GM23338 (cell line): ENCODE measurements at regions not wholly inside any gene's neighbourhood (a gene's known extent, or its start where the extent isn't known, plus 50 kb on each side); places are given as distances from the start of the nearest gene placed in this dataset.

Source experiments
- ATAC-seq: fragments of 200-7000 bp; cut with Tn5 transposase; 3 replicates; pipeline ENCODE4 v1.9.1; 2020
- DNase-seq: peaks from one replicate; pipeline ENCODE4 v3.0.0-alpha.2; 2015; ENCODE audit warnings: low spot score
- H2AFZ ChIP-seq: fragments of 200-600 bp; sonication (generic); 2 replicates; pipeline ENCODE4 v1.8.0; 2016; ENCODE audit warnings: antibody characterized with exemption, mild to moderate bottlenecking, moderate library complexity
- H3F3A ChIP-seq: fragments of 200-600 bp; sonication (generic); replicated peaks from 2 replicates; pipeline ENCODE4 v1.8.0; 2017; ENCODE audit warnings: antibody characterized with exemption, mixed run types, low read depth
- H3K27ac ChIP-seq: fragments of 200-600 bp; sonication (generic); 2 replicates; pipeline ENCODE4 v1.6.1; 2016; ENCODE audit warnings: low read depth
- H3K27me3 ChIP-seq: fragments of 200-600 bp; sonication (generic); 2 replicates; pipeline ENCODE4 v1.8.0; 2016; ENCODE audit warnings: mild to moderate bottlenecking, mixed run types, moderate library complexity; ENCODE audit not compliant: insufficient read depth
- H3K36me3 ChIP-seq: fragments of 200-600 bp; sonication (generic); 2 replicates; pipeline ENCODE4 v1.8.0; 2016; ENCODE audit warnings: mild to moderate bottlenecking; ENCODE audit not compliant: insufficient read depth
- H3K4me1 ChIP-seq: fragments of 200-600 bp; sonication (generic); 2 replicates; pipeline ENCODE4 v1.8.0; 2016; ENCODE audit warnings: mild to moderate bottlenecking, moderate library complexity; ENCODE audit not compliant: insufficient read depth
- H3K4me2 ChIP-seq: fragments of 200-600 bp; sonication (generic); 2 replicates; pipeline ENCODE4 v1.7.1; 2017; ENCODE audit warnings: mixed run types
- H3K4me3 ChIP-seq: fragments of 200-600 bp; sonication (generic); 2 replicates; pipeline ENCODE4 v1.6.1; 2016; ENCODE audit warnings: mixed run types
- H3K79me2 ChIP-seq: fragments of 200-600 bp; sonication (generic); replicated peaks from 2 replicates; pipeline ENCODE4 v1.8.0; 2017; ENCODE audit warnings: mild to moderate bottlenecking; ENCODE audit not compliant: insufficient read depth
- H3K9me2 ChIP-seq: fragments of 200-600 bp; sonication (generic); 2 replicates; pipeline ENCODE4 v1.8.0; 2017; ENCODE audit not compliant: insufficient read depth
- H4K20me1 ChIP-seq: fragments of 200-600 bp; sonication (generic); replicated peaks from 2 replicates; pipeline ENCODE4 v1.8.0; 2017; ENCODE audit warnings: mild to moderate bottlenecking; ENCODE audit not compliant: insufficient read depth
- H3K27ac Mint-ChIP-seq: 2 replicates; pipeline ENCODE4 v1.8.0; 2020; ENCODE audit warnings: inconsistent platforms, mild to moderate bottlenecking, moderate library complexity, mixed read lengths
- H3K27me3 Mint-ChIP-seq: 3 replicates; pipeline ENCODE4 v1.8.0; 2022; ENCODE audit warnings: low read depth, mild to moderate bottlenecking, moderate library complexity, mixed read lengths, inconsistent platforms; ENCODE audit not compliant: insufficient read depth, poor library complexity
- H3K36me3 Mint-ChIP-seq: 3 replicates; pipeline ENCODE4 v1.8.0; 2021; ENCODE audit warnings: low read depth, mild to moderate bottlenecking, inconsistent platforms, moderate library complexity, mixed read lengths
- H3K4me1 Mint-ChIP-seq: 3 replicates; pipeline ENCODE4 v1.8.0; 2020; ENCODE audit warnings: mild to moderate bottlenecking, inconsistent platforms, mixed read lengths
- H3K4me3 Mint-ChIP-seq: 3 replicates; pipeline ENCODE4 v1.8.0; 2021; ENCODE audit warnings: moderate library complexity, mild to moderate bottlenecking, inconsistent platforms, mixed read lengths
- H3K9me3 Mint-ChIP-seq: 3 replicates; pipeline ENCODE4 v1.8.0; 2020; ENCODE audit warnings: moderate library complexity, mild to moderate bottlenecking, inconsistent platforms, mixed read lengths
- EZH2 ChIP-seq: fragments of 200-600 bp; sonication (generic); IDR thresholded peaks from one replicate; pipeline ENCODE4 v1.8.0; 2017; ENCODE audit warnings: antibody characterized with exemption, mild to moderate bottlenecking, low read depth; ENCODE audit not compliant: unreplicated experiment
- JUNB ChIP-seq: IDR thresholded peaks from one replicate; pipeline ENCODE4 v1.6.1; 2016; ENCODE audit warnings: antibody characterized with exemption; ENCODE audit not compliant: unreplicated experiment
- POLR2AphosphoS5 ChIP-seq: IDR thresholded peaks from 2 replicates; pipeline ENCODE4 v1.6.1; 2016; ENCODE audit warnings: antibody characterized with exemption, low read depth
- ZNF114 ChIP-seq: fragments of 250-450 bp; sonication (Bioruptor Pico); IDR thresholded peaks from 2 replicates; pipeline ENCODE4 v1.5.0; 2020; ENCODE audit warnings: mild to moderate bottlenecking, moderate library complexity
- ZNF331 ChIP-seq: fragments of 250-450 bp; sonication (Bioruptor Pico); IDR thresholded peaks from 2 replicates; pipeline ENCODE4 v1.5.0; 2020; ENCODE audit warnings: low read depth, mild to moderate bottlenecking, moderate library complexity
- TF ChIP-seq, protein P1 (sequence below): fragments of 250-450 bp; sonication (Bioruptor Pico); IDR thresholded peaks from 2 replicates; pipeline ENCODE4 v1.5.0; 2020; ENCODE audit warnings: mild to moderate bottlenecking, moderate library complexity

DNA sequence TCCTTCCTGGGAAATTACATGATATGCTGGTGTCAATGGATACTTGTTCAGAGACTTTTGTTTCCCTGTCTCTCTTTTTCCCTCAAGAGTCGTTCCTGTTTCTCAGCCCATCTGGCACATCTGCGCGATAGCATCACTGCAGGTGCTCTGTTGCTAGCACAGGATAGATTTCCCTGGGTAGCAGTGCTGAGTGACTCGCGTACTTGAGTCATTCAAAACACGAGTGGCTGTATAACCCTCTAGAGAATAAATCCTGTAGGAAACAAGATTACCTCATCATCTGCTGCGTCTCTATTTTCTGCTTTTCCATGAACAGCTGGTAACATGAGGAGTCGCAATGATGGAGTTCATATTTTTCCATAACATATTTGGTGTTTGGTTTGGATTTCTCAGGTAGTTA is 452.0 kb upstream of the FZD8 start (continued):
- TF ChIP-seq, protein P1, sequence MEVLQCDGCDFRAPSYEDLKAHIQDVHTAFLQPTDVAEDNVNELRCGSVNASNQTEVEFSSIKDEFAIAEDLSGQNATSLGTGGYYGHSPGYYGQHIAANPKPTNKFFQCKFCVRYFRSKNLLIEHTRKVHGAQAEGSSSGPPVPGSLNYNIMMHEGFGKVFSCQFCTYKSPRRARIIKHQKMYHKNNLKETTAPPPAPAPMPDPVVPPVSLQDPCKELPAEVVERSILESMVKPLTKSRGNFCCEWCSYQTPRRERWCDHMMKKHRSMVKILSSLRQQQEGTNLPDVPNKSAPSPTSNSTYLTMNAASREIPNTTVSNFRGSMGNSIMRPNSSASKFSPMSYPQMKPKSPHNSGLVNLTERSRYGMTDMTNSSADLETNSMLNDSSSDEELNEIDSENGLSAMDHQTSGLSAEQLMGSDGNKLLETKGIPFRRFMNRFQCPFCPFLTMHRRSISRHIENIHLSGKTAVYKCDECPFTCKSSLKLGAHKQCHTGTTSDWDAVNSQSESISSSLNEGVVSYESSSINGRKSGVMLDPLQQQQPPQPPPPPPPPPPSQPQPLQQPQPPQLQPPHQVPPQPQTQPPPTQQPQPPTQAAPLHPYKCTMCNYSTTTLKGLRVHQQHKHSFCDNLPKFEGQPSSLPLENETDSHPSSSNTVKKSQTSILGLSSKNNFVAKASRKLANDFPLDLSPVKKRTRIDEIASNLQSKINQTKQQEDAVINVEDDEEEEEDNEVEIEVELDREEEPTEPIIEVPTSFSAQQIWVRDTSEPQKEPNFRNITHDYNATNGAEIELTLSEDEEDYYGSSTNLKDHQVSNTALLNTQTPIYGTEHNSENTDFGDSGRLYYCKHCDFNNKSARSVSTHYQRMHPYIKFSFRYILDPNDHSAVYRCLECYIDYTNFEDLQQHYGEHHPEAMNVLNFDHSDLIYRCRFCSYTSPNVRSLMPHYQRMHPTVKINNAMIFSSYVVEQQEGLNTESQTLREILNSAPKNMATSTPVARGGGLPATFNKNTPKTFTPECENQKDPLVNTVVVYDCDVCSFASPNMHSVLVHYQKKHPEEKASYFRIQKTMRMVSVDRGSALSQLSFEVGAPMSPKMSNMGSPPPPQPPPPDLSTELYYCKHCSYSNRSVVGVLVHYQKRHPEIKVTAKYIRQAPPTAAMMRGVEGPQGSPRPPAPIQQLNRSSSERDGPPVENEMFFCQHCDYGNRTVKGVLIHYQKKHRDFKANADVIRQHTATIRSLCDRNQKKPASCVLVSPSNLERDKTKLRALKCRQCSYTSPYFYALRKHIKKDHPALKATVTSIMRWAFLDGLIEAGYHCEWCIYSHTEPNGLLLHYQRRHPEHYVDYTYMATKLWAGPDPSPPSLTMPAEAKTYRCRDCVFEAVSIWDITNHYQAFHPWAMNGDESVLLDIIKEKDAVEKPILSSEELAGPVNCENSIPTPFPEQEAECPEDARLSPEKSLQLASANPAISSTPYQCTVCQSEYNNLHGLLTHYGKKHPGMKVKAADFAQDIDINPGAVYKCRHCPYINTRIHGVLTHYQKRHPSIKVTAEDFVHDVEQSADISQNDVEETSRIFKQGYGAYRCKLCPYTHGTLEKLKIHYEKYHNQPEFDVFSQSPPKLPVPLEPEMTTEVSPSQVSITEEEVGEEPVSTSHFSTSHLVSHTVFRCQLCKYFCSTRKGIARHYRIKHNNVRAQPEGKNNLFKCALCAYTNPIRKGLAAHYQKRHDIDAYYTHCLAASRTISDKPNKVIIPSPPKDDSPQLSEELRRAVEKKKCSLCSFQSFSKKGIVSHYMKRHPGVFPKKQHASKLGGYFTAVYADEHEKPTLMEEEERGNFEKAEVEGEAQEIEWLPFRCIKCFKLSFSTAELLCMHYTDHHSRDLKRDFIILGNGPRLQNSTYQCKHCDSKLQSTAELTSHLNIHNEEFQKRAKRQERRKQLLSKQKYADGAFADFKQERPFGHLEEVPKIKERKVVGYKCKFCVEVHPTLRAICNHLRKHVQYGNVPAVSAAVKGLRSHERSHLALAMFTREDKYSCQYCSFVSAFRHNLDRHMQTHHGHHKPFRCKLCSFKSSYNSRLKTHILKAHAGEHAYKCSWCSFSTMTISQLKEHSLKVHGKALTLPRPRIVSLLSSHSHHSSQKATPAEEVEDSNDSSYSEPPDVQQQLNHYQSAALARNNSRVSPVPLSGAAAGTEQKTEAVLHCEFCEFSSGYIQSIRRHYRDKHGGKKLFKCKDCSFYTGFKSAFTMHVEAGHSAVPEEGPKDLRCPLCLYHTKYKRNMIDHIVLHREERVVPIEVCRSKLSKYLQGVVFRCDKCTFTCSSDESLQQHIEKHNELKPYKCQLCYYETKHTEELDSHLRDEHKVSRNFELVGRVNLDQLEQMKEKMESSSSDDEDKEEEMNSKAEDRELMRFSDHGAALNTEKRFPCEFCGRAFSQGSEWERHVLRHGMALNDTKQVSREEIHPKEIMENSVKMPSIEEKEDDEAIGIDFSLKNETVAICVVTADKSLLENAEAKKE: no peak

- H3K4me1 ChIP-seq: no peaks in the 10 kb centered on the region
- no peak overlapping the region for H3K27ac Mint-ChIP-seq
- no peaks in the 10 kb centered on the region for H3F3A ChIP-seq
- H3K79me2 ChIP-seq: no peaks in the 10 kb centered on the region
- H3K36me3 ChIP-seq: no peaks in the 10 kb centered on the region
- no peaks in the 10 kb centered on the region for H3K27me3 ChIP-seq
- no peak overlapping the region for H2AFZ ChIP-seq
- no peaks in the 10 kb centered on the region for H3K9me3 Mint-ChIP-seq
- no peaks in the 10 kb centered on the region for H3K36me3 Mint-ChIP-seq
- H3K4me3 ChIP-seq: no peak overlapping the region
- H3K4me1 Mint-ChIP-seq: peaks cover 4% of the 10 kb centered on the region; the same call in 2 of the 3 replicates
- H3K4me3 Mint-ChIP-seq: no peak overlapping the region
- ATAC-seq (no peak), DNase-seq (no peak)
- no peaks in the 10 kb centered on the region; the same call in 1 of the 2 replicates for H4K20me1 ChIP-seq
- H3K4me2 ChIP-seq: no peak overlapping the region
- H3K9me2 ChIP-seq: no peaks in the 10 kb centered on the region
- H3K27ac ChIP-seq: no peak overlapping the region
- peaks cover 3% of the 10 kb centered on the region for H3K27me3 Mint-ChIP-seq
- TF ChIP-seq ZNF331 (CRISPR knock-in tag) (no peak), ZNF114 (no peak)
Observed at GRCh38 chr10:36092116-36092515, 450.0 kb upstream of the FZD8 start.

DNA sequence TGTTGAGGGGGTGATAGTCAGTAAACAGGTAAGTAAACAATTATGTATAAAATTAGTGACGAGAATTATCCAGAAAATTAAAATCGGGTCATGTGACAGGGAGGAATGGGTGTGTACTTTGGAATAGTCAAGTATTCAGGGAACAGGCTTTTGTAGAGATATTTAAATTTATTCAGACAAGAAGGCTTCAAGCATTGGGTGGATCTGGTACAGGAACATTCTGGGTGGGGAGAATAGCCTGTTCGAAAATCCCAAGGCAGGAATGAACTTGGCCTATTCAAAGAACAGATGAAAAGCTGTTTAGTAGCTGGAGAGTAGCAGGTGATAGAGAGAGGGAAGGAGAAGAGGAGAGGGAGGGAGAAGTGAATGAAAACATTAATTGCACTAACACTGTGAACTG is 448.9 kb upstream of the FZD8 start:
- H3K36me3 ChIP-seq: no peaks in the 10 kb centered on the region
- H3K27me3 Mint-ChIP-seq: peaks cover 3% of the 10 kb centered on the region
- ATAC-seq: no peak
- H3F3A ChIP-seq: no peaks in the 10 kb centered on the region
- H4K20me1 ChIP-seq: no peaks in the 10 kb centered on the region; the same call in 1 of the 2 replicates
- no peaks in the 10 kb centered on the region for H3K9me3 Mint-ChIP-seq
- no peaks in the 10 kb centered on the region for H3K79me2 ChIP-seq
- no peak overlapping the region for H3K4me2 ChIP-seq
- no peak overlapping the region for H2AFZ ChIP-seq
- no peaks in the 10 kb centered on the region for H3K4me1 ChIP-seq
- no peak for TF ChIP-seq EZH2
- TF ChIP-seq, protein P1: no peak
- no peak for TF ChIP-seq JUNB
- no peak for TF ChIP-seq POLR2AphosphoS5
- H3K4me3 ChIP-seq: no peak overlapping the region
- no peak overlapping the region for H3K27ac Mint-ChIP-seq
- no peak for DNase-seq
- H3K4me3 Mint-ChIP-seq: no peak overlapping the region
- H3K27me3 ChIP-seq: no peaks in the 10 kb centered on the region
- no peaks in the 10 kb centered on the region for H3K9me2 ChIP-seq
- H3K4me1 Mint-ChIP-seq: peaks cover 4% of the 10 kb centered on the region; the same call in 2 of the 3 replicates
- H3K36me3 Mint-ChIP-seq: no peaks in the 10 kb centered on the region
- H3K27ac ChIP-seq: no peak overlapping the region
